Mammary epithelial cell (primary cell): ENCODE measurements at regions not wholly inside any gene's neighbourhood (a gene's known extent, or its start where the extent isn't known, plus 50 kb on each side); places are given as distances from the start of the nearest gene placed in this dataset.

Source experiments
- EZH2 ChIP-seq: IDR thresholded peaks from 2 replicates; pipeline ENCODE4 v1.6.1; 2012; ENCODE audit warnings: low read length, inconsistent platforms, borderline replicate concordance
- TF ChIP-seq, protein P1 (sequence below), 2 donors: IDR thresholded peaks in 1 of 2; conservative IDR thresholded peaks in 1 of 2; 2 replicates each; pipeline ENCODE4 v1.5.1; 2011 to 2012; ENCODE audit warnings: inconsistent platforms in 2 of 2, low read length in 2 of 2, mild to moderate bottlenecking in 2 of 2, control low read depth in 1 of 2, low read depth in 1 of 2; ENCODE audit not compliant: insufficient read depth in 1 of 2; ENCODE audit errors: extremely low read depth in 1 of 2

GRCh38 chr5:98319299-98320011 lies 454.0 kb upstream of the RGMB start:
- TF ChIP-seq EZH2, result no peak
- TF ChIP-seq, protein P1, sequence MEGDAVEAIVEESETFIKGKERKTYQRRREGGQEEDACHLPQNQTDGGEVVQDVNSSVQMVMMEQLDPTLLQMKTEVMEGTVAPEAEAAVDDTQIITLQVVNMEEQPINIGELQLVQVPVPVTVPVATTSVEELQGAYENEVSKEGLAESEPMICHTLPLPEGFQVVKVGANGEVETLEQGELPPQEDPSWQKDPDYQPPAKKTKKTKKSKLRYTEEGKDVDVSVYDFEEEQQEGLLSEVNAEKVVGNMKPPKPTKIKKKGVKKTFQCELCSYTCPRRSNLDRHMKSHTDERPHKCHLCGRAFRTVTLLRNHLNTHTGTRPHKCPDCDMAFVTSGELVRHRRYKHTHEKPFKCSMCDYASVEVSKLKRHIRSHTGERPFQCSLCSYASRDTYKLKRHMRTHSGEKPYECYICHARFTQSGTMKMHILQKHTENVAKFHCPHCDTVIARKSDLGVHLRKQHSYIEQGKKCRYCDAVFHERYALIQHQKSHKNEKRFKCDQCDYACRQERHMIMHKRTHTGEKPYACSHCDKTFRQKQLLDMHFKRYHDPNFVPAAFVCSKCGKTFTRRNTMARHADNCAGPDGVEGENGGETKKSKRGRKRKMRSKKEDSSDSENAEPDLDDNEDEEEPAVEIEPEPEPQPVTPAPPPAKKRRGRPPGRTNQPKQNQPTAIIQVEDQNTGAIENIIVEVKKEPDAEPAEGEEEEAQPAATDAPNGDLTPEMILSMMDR (conservative IDR thresholded peaks at IDR 0.05 in 1 of 2, IDR thresholded peaks at IDR 0.05 in 1 of 2; ENCODE audit: extremely low read depth in 1 of 2, insufficient read depth in 1 of 2, low read depth in 1 of 2, low read length in 2 of 2), result no peak
